BJ (cell line): ENCODE measurements at regions not wholly inside any gene's neighbourhood (a gene's known extent, or its start where the extent isn't known, plus 50 kb on each side); places are given as distances from the start of the nearest gene placed in this dataset.

ENCODE experiments used
- CTCF ChIA-PET: fragments of 350-600 bp; formaldehyde crosslinking; extraction: SDS; loops from one replicate; lab custom pipeline; 2021; ENCODE audit warnings: antibody characterized with exemption, inconsistent platforms; lab: Yijun Ruan, JAX
- POLR2A ChIA-PET: fragments of 300-600 bp; sonication (Branson Sonifier 250); formaldehyde crosslinking; extraction: SDS; loops from one replicate; lab custom pipeline; 2021; ENCODE audit warnings: antibody characterized with exemption; lab: Charles Lee
- DNase-seq: peaks from one replicate; pipeline ENCODE4 v3.0.0-alpha.2; 2011; ENCODE audit warnings: low read depth
- H3K27me3 ChIP-seq: 2 replicates; pipeline ENCODE4 v1.6.0; 2011; ENCODE audit warnings: low read length; ENCODE audit not compliant: control insufficient read depth, insufficient read depth
- H3K36me3 ChIP-seq: 2 replicates; pipeline ENCODE4 v1.5.1; 2011; ENCODE audit warnings: low read length; ENCODE audit not compliant: control insufficient read depth, insufficient read depth
- H3K4me3 ChIP-seq: 2 replicates; pipeline ENCODE4 v1.5.1; 2011; ENCODE audit warnings: low read depth, mild to moderate bottlenecking, control low read depth, low read length
- CTCF ChIP-seq: IDR thresholded peaks from 2 replicates; pipeline ENCODE4 v1.5.1; 2011; ENCODE audit warnings: low read depth, mild to moderate bottlenecking, control low read depth, inconsistent platforms, low read length, moderate library complexity; ENCODE audit not compliant: insufficient read depth

- no peaks in the 10 kb centered on the region for H3K36me3 ChIP-seq
- DNase-seq = no peak
- ChIA-PET CTCF (no interaction called here), POLR2A (no interaction called here)
- TF ChIP-seq CTCF = no peak
- H3K4me3 ChIP-seq = no peak overlapping the region
- H3K27me3 ChIP-seq = no peaks in the 10 kb centered on the region
These were observed 139.7 kb upstream of the SPRY1 start for GRCh38 chr4:123256901-123257300.

DNA sequence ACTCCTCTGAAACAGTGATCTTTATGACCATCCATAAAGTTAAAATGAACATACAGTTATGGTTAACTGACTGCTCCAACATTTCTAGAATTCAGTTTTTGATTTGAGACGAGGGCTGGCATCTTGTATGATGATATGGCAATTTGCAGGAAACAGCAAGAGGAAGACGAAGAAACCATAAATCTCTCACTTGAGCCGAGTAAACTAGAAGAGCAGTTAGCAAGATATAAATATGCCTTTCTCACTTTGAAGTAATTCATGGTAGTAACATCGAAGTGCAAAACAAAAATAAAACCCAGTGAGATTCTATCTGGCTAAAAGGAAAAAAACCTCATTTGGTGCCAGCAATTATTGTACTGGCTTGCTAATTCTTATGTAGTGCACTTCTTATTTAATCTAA is 139.0 kb upstream of the SPRY1 start:
- ChIA-PET POLR2A (no interaction called here), CTCF (no interaction called here)
- no peak for DNase-seq
- no peak overlapping the region for H3K4me3 ChIP-seq
- TF ChIP-seq CTCF = no peak
- no peaks in the 10 kb centered on the region for H3K27me3 ChIP-seq
- H3K36me3 ChIP-seq = no peaks in the 10 kb centered on the region

DNA sequence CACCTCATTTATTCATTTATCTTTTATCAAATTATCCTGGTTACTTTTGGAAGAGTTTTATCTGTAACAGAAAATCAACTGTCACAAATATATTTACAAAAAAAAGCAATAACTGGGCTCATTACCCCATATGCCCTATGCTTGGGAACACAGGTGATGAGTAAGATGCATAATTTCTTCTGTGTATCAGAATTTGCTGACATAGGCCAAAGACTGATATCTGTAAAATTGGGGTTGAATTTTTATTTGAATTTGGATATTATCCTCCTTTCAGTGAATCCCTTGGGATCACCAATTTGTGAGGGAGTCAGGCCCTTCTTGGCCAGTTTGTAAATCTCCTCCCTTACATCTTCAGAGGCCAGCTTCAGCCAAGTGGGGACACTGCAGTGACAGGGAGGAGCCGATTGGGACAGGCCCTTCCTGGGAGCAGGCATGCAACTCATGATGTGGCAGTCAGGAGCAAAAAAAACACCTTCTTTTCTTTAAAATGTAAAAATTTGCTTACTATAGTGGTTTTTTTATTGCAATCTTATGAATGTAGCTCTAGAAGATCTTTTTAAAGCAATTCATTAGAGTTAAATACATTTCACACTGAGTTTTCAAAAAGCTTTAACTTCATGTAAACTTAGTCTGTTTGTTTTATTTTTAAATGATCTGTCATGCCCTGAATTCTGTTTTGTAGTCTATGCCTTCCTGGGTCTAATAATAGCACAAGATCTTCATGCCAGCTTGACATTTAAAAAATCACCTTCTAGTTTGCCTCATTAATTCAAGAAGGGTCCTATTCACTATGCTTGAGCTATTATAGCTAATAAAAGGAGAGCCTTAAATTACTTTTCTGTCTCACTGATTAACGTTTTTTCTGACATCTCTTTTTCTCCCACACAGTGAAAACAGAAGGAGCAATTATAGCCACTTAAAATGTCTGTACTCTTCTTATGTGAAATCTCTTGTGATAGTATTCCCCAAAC is 136.6 kb upstream of the SPRY1 start:
- Histone ChIP-seq H3K4me3 (no peak overlapping the region), H3K27me3 (no peaks in the 10 kb centered on the region), H3K36me3 (no peaks in the 10 kb centered on the region)
- ChIA-PET POLR2A (no interaction called here), CTCF (interaction anchor here (0.7 kb wide), 1 partner anchor 195 kb away, joined by 3 read pairs; no protein-coding TSS in a partner anchor)
- no peak for TF ChIP-seq CTCF
- DNase-seq = no peak

- CTCF ChIA-PET = interaction anchor here (0.7 kb wide), 1 partner anchor 194 kb away, joined by 3 read pairs; no protein-coding TSS in a partner anchor
- DNase-seq = no peak
- TF ChIP-seq CTCF = no peak
- Histone ChIP-seq H3K27me3 (no peaks in the 10 kb centered on the region), H3K36me3 (no peaks in the 10 kb centered on the region), H3K4me3 (no peak overlapping the region)
- POLR2A ChIA-PET = no interaction called here
These were observed 135.9 kb upstream of the SPRY1 start for GRCh38 chr4:123260653-123261052.

DNA sequence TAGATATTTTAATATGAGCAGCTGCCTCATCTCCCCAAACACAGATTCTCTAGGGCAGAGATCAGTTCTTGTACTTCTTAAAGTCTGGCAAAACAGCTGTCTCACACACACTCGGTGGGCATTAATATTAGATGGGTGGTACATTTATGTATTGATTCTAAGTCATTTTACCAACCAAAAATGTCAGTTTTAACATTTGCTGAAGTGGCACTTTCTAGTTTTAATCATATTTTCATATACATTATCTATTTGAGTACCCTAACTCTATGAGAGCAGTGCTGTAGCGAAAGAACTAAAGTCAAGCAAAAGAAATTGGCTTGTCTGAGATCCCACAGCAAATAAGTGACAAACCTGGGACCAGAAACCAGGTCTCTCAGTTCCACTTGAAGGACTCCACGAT is 134.5 kb upstream of the SPRY1 start:
- ChIA-PET POLR2A (no interaction called here), CTCF (interaction anchor here (1.2 kb wide), 1 partner anchor 9 kb away, joined by 3 read pairs; no protein-coding TSS in a partner anchor)
- DNase-seq = no peak
- TF ChIP-seq CTCF = no peak
- no peaks in the 10 kb centered on the region for H3K27me3 ChIP-seq
- H3K36me3 ChIP-seq = no peaks in the 10 kb centered on the region
- H3K4me3 ChIP-seq = no peak overlapping the region
